ENCODE measurements at regions not wholly inside any gene's neighbourhood (a gene's known extent, or its start where the extent isn't known, plus 50 kb on each side); places are given as distances from the start of the nearest gene placed in this dataset.

DNA sequence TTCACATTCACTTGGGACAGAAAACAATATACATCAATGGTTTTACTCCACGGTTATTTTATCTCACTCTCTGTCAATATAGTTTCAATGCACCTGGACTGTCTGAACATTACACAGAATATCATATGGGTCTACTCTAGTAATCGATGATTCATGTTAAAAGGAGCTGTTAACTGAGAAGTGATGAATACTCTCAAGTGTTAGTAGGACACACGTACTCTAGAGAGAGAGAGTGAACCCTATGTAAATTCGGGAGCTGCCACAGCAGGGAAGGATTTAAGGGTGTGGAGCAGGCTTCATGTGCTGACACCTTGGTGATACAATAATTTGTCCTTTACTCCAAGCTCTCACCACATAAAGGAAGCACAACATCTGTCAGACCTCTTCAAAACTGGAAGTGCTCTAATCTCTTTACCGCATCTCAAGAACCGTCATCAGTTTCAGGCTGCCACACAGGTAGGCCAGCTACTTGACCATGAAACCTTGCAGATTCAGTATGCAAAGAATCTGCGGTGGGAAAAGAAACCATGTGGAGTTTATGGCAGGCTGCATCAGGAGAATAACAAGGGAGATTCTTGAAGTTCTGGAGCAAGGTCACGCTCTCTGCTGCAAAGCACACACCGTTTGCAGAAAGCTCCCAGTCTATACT, 199.2 kb upstream of the TMC3 start:
- TF ChIP-seq, protein P1, sequence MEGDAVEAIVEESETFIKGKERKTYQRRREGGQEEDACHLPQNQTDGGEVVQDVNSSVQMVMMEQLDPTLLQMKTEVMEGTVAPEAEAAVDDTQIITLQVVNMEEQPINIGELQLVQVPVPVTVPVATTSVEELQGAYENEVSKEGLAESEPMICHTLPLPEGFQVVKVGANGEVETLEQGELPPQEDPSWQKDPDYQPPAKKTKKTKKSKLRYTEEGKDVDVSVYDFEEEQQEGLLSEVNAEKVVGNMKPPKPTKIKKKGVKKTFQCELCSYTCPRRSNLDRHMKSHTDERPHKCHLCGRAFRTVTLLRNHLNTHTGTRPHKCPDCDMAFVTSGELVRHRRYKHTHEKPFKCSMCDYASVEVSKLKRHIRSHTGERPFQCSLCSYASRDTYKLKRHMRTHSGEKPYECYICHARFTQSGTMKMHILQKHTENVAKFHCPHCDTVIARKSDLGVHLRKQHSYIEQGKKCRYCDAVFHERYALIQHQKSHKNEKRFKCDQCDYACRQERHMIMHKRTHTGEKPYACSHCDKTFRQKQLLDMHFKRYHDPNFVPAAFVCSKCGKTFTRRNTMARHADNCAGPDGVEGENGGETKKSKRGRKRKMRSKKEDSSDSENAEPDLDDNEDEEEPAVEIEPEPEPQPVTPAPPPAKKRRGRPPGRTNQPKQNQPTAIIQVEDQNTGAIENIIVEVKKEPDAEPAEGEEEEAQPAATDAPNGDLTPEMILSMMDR (conservative IDR thresholded peaks at IDR 0.05; ENCODE audit: low read depth in 2 of 2) = no peak
- no peak for TF ChIP-seq EZH2 (IDR thresholded peaks at IDR 0.05; ENCODE audit: low read depth, unreplicated experiment)

Measured in GM23338 (cell line).